GM12878 (cell line): ENCODE measurements at regions not wholly inside any gene's neighbourhood (a gene's known extent, or its start where the extent isn't known, plus 50 kb on each side); places are given as distances from the start of the nearest gene placed in this dataset.

ENCODE experiments used
- ATAC-seq: fragments of 200-7000 bp; cut with Tn5 transposase; 3 replicates; pipeline ENCODE4 v1.9.1; 2020; ENCODE audit warnings: mild to moderate bottlenecking, moderate library complexity
- BruUV-seq: library from RNA; stranded (reverse); fragments of 400-500 nt; replicated peaks from 2 replicates; lab custom pipeline; 2021; lab: Mats Ljungman, UMichigan
- CTCF ChIA-PET: fragments of 300-600 bp; sonication (Branson Sonifier 250); formaldehyde crosslinking; extraction: SDS; loops from one replicate; lab custom pipeline; 2021; ENCODE audit warnings: inconsistent platforms; lab: Yijun Ruan, JAX
- POLR2A ChIA-PET: fragments of 350-600 bp; formaldehyde crosslinking; extraction: SDS; loops from one replicate; lab custom pipeline; 2021; ENCODE audit warnings: inconsistent platforms; lab: Charles Lee
- RAD21 ChIA-PET: fragments of 300-600 bp; sonication (Branson Sonifier 250); formaldehyde crosslinking; loops from one replicate; lab custom pipeline; 2023; ENCODE audit warnings: antibody characterized with exemption; ENCODE audit not compliant: unreplicated experiment; lab: Charles Lee
- SMC1A ChIA-PET: fragments of 300-600 bp; sonication (Branson Sonifier 250); formaldehyde crosslinking; loops from one replicate; lab custom pipeline; 2023; ENCODE audit not compliant: unreplicated experiment, uncharacterized antibody; lab: Charles Lee
- DNase-seq: peaks from one replicate; pipeline ENCODE4 v3.0.0-alpha.2; 2011; ENCODE audit warnings: low read depth, low spot score
- FAIRE-seq: peaks from 3 replicates; lab custom pipeline; 2011; peaks lifted over from hg19 to GRCh38; lab: Jason Lieb, UNC
- H2AFZ ChIP-seq: 2 replicates; pipeline ENCODE4 v1.6.0; 2011; ENCODE audit warnings: low read depth, low read length, control low read depth; ENCODE audit not compliant: control insufficient read depth
- H3K27ac ChIP-seq: 2 replicates; pipeline ENCODE4 v1.5.1; 2011; ENCODE audit warnings: control low read depth; ENCODE audit not compliant: control insufficient read depth, insufficient read depth
- H3K27me3 ChIP-seq, 2 experiments: replicated peaks in 1 of 2; 2 replicates each; pipeline versions ENCODE4 v1.6.0 to v1.6.1; 2011; ENCODE audit warnings: low read length in 1 of 2; ENCODE audit not compliant: control insufficient read depth in 2 of 2, insufficient read depth in 2 of 2
- H3K36me3 ChIP-seq, 2 experiments: 2 replicates each; pipeline ENCODE4 v1.5.1; 2011; ENCODE audit warnings: low read length in 1 of 2; ENCODE audit not compliant: control insufficient read depth in 2 of 2, insufficient read depth in 2 of 2
- H3K4me1 ChIP-seq: 2 replicates; pipeline ENCODE4 v1.6.1; 2011; ENCODE audit warnings: mild to moderate bottlenecking, low read length, moderate library complexity, mixed read lengths; ENCODE audit not compliant: control insufficient read depth, insufficient read depth
- H3K4me2 ChIP-seq: 2 replicates; pipeline ENCODE4 v1.6.0; 2011; ENCODE audit warnings: control low read depth; ENCODE audit not compliant: control insufficient read depth, insufficient read depth
- H3K4me3 ChIP-seq: fragments of 200-600 bp; sonication (generic); 2 replicates; pipeline ENCODE4 v1.5.1; 2016
- H3K79me2 ChIP-seq: 2 replicates; pipeline ENCODE4 v1.6.0; 2011; ENCODE audit warnings: low read length; ENCODE audit not compliant: control insufficient read depth, insufficient read depth
- H3K9ac ChIP-seq: 2 replicates; pipeline ENCODE4 v1.8.0; 2011; ENCODE audit warnings: low read length, control low read depth, mixed read lengths; ENCODE audit not compliant: control insufficient read depth, insufficient read depth
- H3K9me3 ChIP-seq: replicated peaks from 3 replicates; pipeline ENCODE4 v1.5.1; 2011; ENCODE audit warnings: mild to moderate bottlenecking, low read length; ENCODE audit not compliant: control insufficient read depth, insufficient read depth
- H4K20me1 ChIP-seq: 2 replicates; pipeline ENCODE4 v1.6.0; 2011; ENCODE audit not compliant: control insufficient read depth, insufficient read depth
- BACH1 ChIP-seq: fragments of 450-650 bp; IDR thresholded peaks from 2 replicates; pipeline ENCODE4 v1.6.1; 2017; ENCODE audit warnings: mild to moderate bottlenecking, borderline replicate concordance
- BCL3 ChIP-seq: IDR thresholded peaks from 2 replicates; pipeline ENCODE4 v1.6.1; 2011; ENCODE audit warnings: borderline replicate concordance, low read depth, mild to moderate bottlenecking, moderate library complexity, low read length; ENCODE audit not compliant: insufficient read depth, poor library complexity, severe bottlenecking
- IKZF1 ChIP-seq: fragments of 450-650 bp; conservative IDR thresholded peaks from 2 replicates; pipeline ENCODE4 v1.6.1; 2017; ENCODE audit warnings: antibody characterized with exemption, mild to moderate bottlenecking
- IKZF2 ChIP-seq, 2 experiments: fragments of 450-650 bp; IDR thresholded peaks; 2 replicates each; pipeline ENCODE4 v1.6.1; 2017; ENCODE audit warnings: mild to moderate bottlenecking in 2 of 2, moderate library complexity in 2 of 2
- PBX3 ChIP-seq: IDR thresholded peaks from 2 replicates; pipeline ENCODE4 v1.6.1; 2011; ENCODE audit warnings: mild to moderate bottlenecking, low read depth, low read length, moderate library complexity; ENCODE audit not compliant: insufficient replicate concordance
- POLR2AphosphoS2 ChIP-seq: IDR thresholded peaks from 2 replicates; pipeline ENCODE4 v1.6.1; 2011; ENCODE audit warnings: low read depth, mild to moderate bottlenecking, low read length, improper control_type of control experiment, moderate library complexity
- PRDM15 ChIP-seq: fragments of 450-650 bp; formaldehyde crosslinking; IDR thresholded peaks from 2 replicates; pipeline ENCODE4 v1.4.0; 2020; ENCODE audit warnings: mild to moderate bottlenecking, moderate library complexity
- REST ChIP-seq: IDR thresholded peaks from 2 replicates; pipeline ENCODE4 v1.6.1; 2012; ENCODE audit warnings: mild to moderate bottlenecking, low read depth, low read length
- SIX5 ChIP-seq: IDR thresholded peaks from 2 replicates; pipeline ENCODE4 v1.6.1; 2011; ENCODE audit warnings: mild to moderate bottlenecking, low read depth, low read length, moderate library complexity; ENCODE audit not compliant: severe bottlenecking
- SMAD1 ChIP-seq: fragments of 450-650 bp; IDR thresholded peaks from 2 replicates; pipeline ENCODE4 v1.6.1; 2018; ENCODE audit warnings: mild to moderate bottlenecking, low read depth; ENCODE audit not compliant: partially characterized antibody
- SREBF1 ChIP-seq: IDR thresholded peaks from 2 replicates; pipeline ENCODE4 v1.6.1; 2012; ENCODE audit warnings: mild to moderate bottlenecking, low read length
- STAT3 ChIP-seq: IDR thresholded peaks from 2 replicates; pipeline ENCODE4 v1.6.1; 2011; ENCODE audit warnings: low read depth, low read length, improper control_type of control experiment
- SUZ12 ChIP-seq: fragments of 200-600 bp; sonication (generic); IDR thresholded peaks from one replicate; pipeline ENCODE4 v1.6.1; 2018; ENCODE audit warnings: antibody characterized with exemption, mild to moderate bottlenecking; ENCODE audit not compliant: unreplicated experiment
- ZNF384 ChIP-seq: IDR thresholded peaks from 2 replicates; pipeline ENCODE4 v1.6.1; 2012; ENCODE audit warnings: low read depth, mild to moderate bottlenecking, low read length, improper control_type of control experiment, borderline replicate concordance
- WGBS: methylation state at CpG from one replicate; pipeline ENCODE4 v1.1.6; 2016; ENCODE audit warnings: low lambda C conversion rate; ENCODE audit not compliant: insufficient replicate concordance, insufficient coverage; ENCODE audit errors: missing lambda C conversion rate; 5-methylcytosine and 5-hydroxymethylcytosine counted together
- in situ Hi-C: fragments of 300-500 bp; cut with MboI; formaldehyde crosslinking; loops from 9 replicates; pipeline ENCODE4 v1.14.3; 2018; ENCODE audit warnings: mixed read lengths
- intact Hi-C: fragments of 100-400 bp; cut with micrococcal nuclease; formaldehyde crosslinking; loops from one replicate; pipeline ENCODE4 v1.14.2; 2022; ENCODE audit not compliant: unreplicated experiment

- CTCF ChIA-PET, result no interaction called here
- TF ChIP-seq SMAD1, result no peak
- no peak for TF ChIP-seq BACH1
- TF ChIP-seq STAT3, result no peak
- TF ChIP-seq REST, result no peak
- TF ChIP-seq POLR2AphosphoS2, result no peak
- TF ChIP-seq PRDM15, result no peak
- TF ChIP-seq IKZF2 (IDR thresholded peaks at IDR 0.05), result no peak
- no peak for TF ChIP-seq SREBF1
- TF ChIP-seq BCL3, result no peak
- TF ChIP-seq SUZ12, result no peak
- no peak for TF ChIP-seq IKZF1
- no peak for TF ChIP-seq ZNF384
- TF ChIP-seq PBX3, result no peak
- no peak for TF ChIP-seq SIX5
These were observed 147.8 kb upstream of the RPL38 start for GRCh38 chr17:74055508-74056160.

More at GRCh38 chr17:74055508-74056160, 147.8 kb upstream of the RPL38 start:
- intact Hi-C loops, result no loop called here
- Histone ChIP-seq H3K4me3 (no peak overlapping the region), H3K27me3 (peaks cover 2 to 6% of the 10 kb centered on the region in 2 experiments; a peak in 3 of 4 replicates), H3K9ac (no peak overlapping the region), H3K79me2 (no peaks in the 10 kb centered on the region), H3K4me2 (no peak overlapping the region), H3K36me3 (no peaks in the 10 kb centered on the region), H2AFZ (no peak overlapping the region), H3K4me1 (no peaks in the 10 kb centered on the region), H4K20me1 (no peaks in the 10 kb centered on the region), H3K27ac (no peak overlapping the region), H3K9me3 (no peaks in the 10 kb centered on the region)
- DNase-seq (no peak), FAIRE-seq (no peak), ATAC-seq (no peak)
- no TSS peak for BruUV-seq
- in situ Hi-C loops, result no loop called here
- RAD21 ChIA-PET, result no interaction called here
- 12% methylated on average over 10 of the region's 11 CpGs for WGBS
- POLR2A ChIA-PET, result no interaction called here
- SMC1A ChIA-PET, result no interaction called here
